GM18508 (cell line): ENCODE measurements at regions not wholly inside any gene's neighbourhood (a gene's known extent, or its start where the extent isn't known, plus 50 kb on each side); places are given as distances from the start of the nearest gene placed in this dataset.
"Not testable (repeated sequence)": the region's sequence is repeated elsewhere in the genome, so short reads cannot be mapped to it uniquely, and the experiment has no call there.

Experiments
- ATAC-seq: cut with Tn5 transposase; IDR thresholded peaks from one replicate; pipeline ENCODE4 v1.9.1; 2021; ENCODE audit warnings: moderate number of reproducible peaks; ENCODE audit not compliant: insufficient read depth, unreplicated experiment

- no peak for ATAC-seq
Observed at GRCh38 chr10:33103863-33104379, 145.9 kb upstream of the ITGB1 start.

GRCh38 chr10:33102071-33102470, 144.0 kb upstream of the ITGB1 start:
- ATAC-seq: no peak

- no peak for ATAC-seq
Observed at GRCh38 chr10:33101392-33101787, 143.4 kb upstream of the ITGB1 start.

GRCh38 chr10:33100781-33101391, 142.9 kb upstream of the ITGB1 start:
- no peak for ATAC-seq

- no peak for ATAC-seq
Observed at GRCh38 chr10:33099748-33100147, 141.7 kb upstream of the ITGB1 start.

GRCh38 chr10:33098951-33099663, 141.1 kb upstream of the ITGB1 start:
- no peak for ATAC-seq

- ATAC-seq: peak; percentile 78
Observed at GRCh38 chr10:33095867-33096815, 138.1 kb upstream of the ITGB1 start.

- ATAC-seq: no peak
Observed at GRCh38 chr10:33094263-33095051, 136.4 kb upstream of the ITGB1 start.

- no peak for ATAC-seq
Observed at GRCh38 chr10:33093362-33093761, 135.3 kb upstream of the ITGB1 start.

GRCh38 chr10:33092596-33092995, 134.6 kb upstream of the ITGB1 start:
- no peak for ATAC-seq

- no peak for ATAC-seq
Observed at GRCh38 chr10:33091201-33091600, 133.2 kb upstream of the ITGB1 start.

- no peak for ATAC-seq
Observed at GRCh38 chr10:33088990-33089389, 131.0 kb upstream of the ITGB1 start.

- no peak for ATAC-seq
Observed at GRCh38 chr10:33087922-33088321, 129.9 kb upstream of the ITGB1 start.

GRCh38 chr10:33087152-33087551, 129.1 kb upstream of the ITGB1 start:
- ATAC-seq: no peak

GRCh38 chr10:33086100-33086499, 128.1 kb upstream of the ITGB1 start:
- ATAC-seq: no peak

- ATAC-seq: no peak
Observed at GRCh38 chr10:33085313-33085833, 127.3 kb upstream of the ITGB1 start.

- ATAC-seq: no peak
Observed at GRCh38 chr10:33084453-33084852, 126.4 kb upstream of the ITGB1 start.

- no peak for ATAC-seq
Observed at GRCh38 chr10:33082373-33082895, 124.4 kb upstream of the ITGB1 start.

- not testable (repeated sequence) for ATAC-seq
Observed at GRCh38 chr10:33080467-33080866, 122.4 kb upstream of the ITGB1 start.

GRCh38 chr10:33074443-33074842, 116.4 kb upstream of the ITGB1 start:
- ATAC-seq: no peak
